ENCODE measurements at regions not wholly inside any gene's neighbourhood (a gene's known extent, or its start where the extent isn't known, plus 50 kb on each side); places are given as distances from the start of the nearest gene placed in this dataset.

- TF ChIP-seq CTCF (conservative IDR thresholded peaks at IDR 0.05) = no peak
- Histone ChIP-seq H3K4me3 (ENCODE audit: low read length) (no peak overlapping the region), H3K27me3 (ENCODE audit: control insufficient read depth, insufficient read depth, low read length, poor library complexity, severe bottlenecking) (no peaks in the 10 kb centered on the region), H3K27ac (ENCODE audit: low read depth, low read length) (no peak overlapping the region), H3K36me3 (ENCODE audit: control insufficient read depth, insufficient read depth, low read length) (no peaks in the 10 kb centered on the region), H3K4me1 (ENCODE audit: control insufficient read depth, insufficient read depth, low read length) (no peaks in the 10 kb centered on the region), H3K9ac (ENCODE audit: extremely low read depth, low read length, poor library complexity, severe bottlenecking) (no peak overlapping the region), H3K9me3 (ENCODE audit: control insufficient read depth, low read length) (no peaks in the 10 kb centered on the region)
- Mint-ChIP-seq H3K9me3 (no peaks in the 10 kb centered on the region), H3K4me1 (no peaks in the 10 kb centered on the region), H3K36me3 (ENCODE audit: low read depth) (no peaks in the 10 kb centered on the region), H3K27ac (no peak overlapping the region), H3K4me3 (no peak overlapping the region), H3K27me3 (ENCODE audit: insufficient read depth) (no peaks in the 10 kb centered on the region)
- 91 to 93% methylated on average over 4 to 7 of the region's 7 CpGs for WGBS, 2 experiments (ENCODE audit: insufficient coverage in 1 of 2, insufficient read length in 1 of 2)
- DNase-seq = no peak
These were observed 142.9 kb upstream of the VWC2 start for GRCh38 chr7:49630513-49630912.

- H3K27ac ChIP-seq (ENCODE audit: low read depth, low read length) = no peak overlapping the region
- no peaks in the 10 kb centered on the region for H3K4me1 ChIP-seq (ENCODE audit: control insufficient read depth, insufficient read depth, low read length)
- Mint-ChIP-seq H3K4me3 (no peak overlapping the region), H3K27me3 (ENCODE audit: insufficient read depth) (no peaks in the 10 kb centered on the region), H3K9me3 (no peaks in the 10 kb centered on the region), H3K36me3 (ENCODE audit: low read depth) (no peaks in the 10 kb centered on the region), H3K4me1 (no peaks in the 10 kb centered on the region), H3K27ac (no peak overlapping the region)
- H3K36me3 ChIP-seq (ENCODE audit: control insufficient read depth, insufficient read depth, low read length) = no peaks in the 10 kb centered on the region
- H3K27me3 ChIP-seq (ENCODE audit: control insufficient read depth, insufficient read depth, low read length, poor library complexity, severe bottlenecking) = no peaks in the 10 kb centered on the region
- DNase-seq = no peak
- TF ChIP-seq CTCF (conservative IDR thresholded peaks at IDR 0.05) = no peak
- no peaks in the 10 kb centered on the region for H3K9me3 ChIP-seq (ENCODE audit: control insufficient read depth, low read length)
- H3K4me3 ChIP-seq (ENCODE audit: low read length) = no peak overlapping the region
- no peak overlapping the region for H3K9ac ChIP-seq (ENCODE audit: extremely low read depth, low read length, poor library complexity, severe bottlenecking)
These were observed 142.2 kb upstream of the VWC2 start for GRCh38 chr7:49631071-49631815.

- Mint-ChIP-seq H3K9me3 (no peaks in the 10 kb centered on the region), H3K4me3 (no peak overlapping the region), H3K36me3 (ENCODE audit: low read depth) (no peaks in the 10 kb centered on the region), H3K27ac (no peak overlapping the region), H3K4me1 (no peaks in the 10 kb centered on the region), H3K27me3 (ENCODE audit: insufficient read depth) (no peaks in the 10 kb centered on the region)
- 87 to 94% methylated on average over 7 to 8 of the region's 8 CpGs for WGBS, 2 experiments (ENCODE audit: insufficient coverage in 1 of 2, insufficient read length in 1 of 2)
- Histone ChIP-seq H3K36me3 (ENCODE audit: control insufficient read depth, insufficient read depth, low read length) (no peaks in the 10 kb centered on the region), H3K4me3 (ENCODE audit: low read length) (no peak overlapping the region), H3K27ac (ENCODE audit: low read depth, low read length) (no peak overlapping the region), H3K9me3 (ENCODE audit: control insufficient read depth, low read length) (no peaks in the 10 kb centered on the region), H3K9ac (ENCODE audit: extremely low read depth, low read length, poor library complexity, severe bottlenecking) (no peak overlapping the region), H3K27me3 (ENCODE audit: control insufficient read depth, insufficient read depth, low read length, poor library complexity, severe bottlenecking) (no peaks in the 10 kb centered on the region), H3K4me1 (ENCODE audit: control insufficient read depth, insufficient read depth, low read length) (no peaks in the 10 kb centered on the region)
- no peak for TF ChIP-seq CTCF (conservative IDR thresholded peaks at IDR 0.05)
- no peak for DNase-seq
These were observed 141.5 kb upstream of the VWC2 start for GRCh38 chr7:49631960-49632359.
